HG03565 (cell line): ENCODE measurements at regions not wholly inside any gene's neighbourhood (a gene's known extent, or its start where the extent isn't known, plus 50 kb on each side); places are given as distances from the start of the nearest gene placed in this dataset.
"Not testable (repeated sequence)": the region's sequence is repeated elsewhere in the genome, so short reads cannot be mapped to it uniquely, and the experiment has no call there.

Source experiments
- ATAC-seq: cut with Tn5 transposase; IDR thresholded peaks from one replicate; pipeline ENCODE4 v1.9.1; 2021; ENCODE audit warnings: mild to moderate bottlenecking, moderate library complexity; ENCODE audit not compliant: unreplicated experiment

GRCh38 chr15:94970802-94971201, 739.4 kb downstream of the MCTP2 start:
- ATAC-seq, result no peak

- no peak for ATAC-seq
Observed at GRCh38 chr15:94972314-94972713, 741.0 kb downstream of the MCTP2 start.

GRCh38 chr15:94987085-94987484, 755.7 kb downstream of the MCTP2 start:
- ATAC-seq, result no peak

- ATAC-seq, result no peak
Observed at GRCh38 chr15:94991718-94992117, 760.4 kb downstream of the MCTP2 start.

- ATAC-seq, result no peak
Observed at GRCh38 chr15:95009635-95010034, 778.3 kb downstream of the MCTP2 start.

GRCh38 chr15:95013381-95013780, 782.0 kb downstream of the MCTP2 start:
- no peak for ATAC-seq

GRCh38 chr15:95016511-95017229, 785.3 kb downstream of the MCTP2 start:
- no peak for ATAC-seq

- ATAC-seq, result no peak
Observed at GRCh38 chr15:95017666-95018328, 786.4 kb downstream of the MCTP2 start.

GRCh38 chr15:95018888-95019545, 787.7 kb downstream of the MCTP2 start:
- peak; percentile 84 for ATAC-seq

- ATAC-seq, result no peak
Observed at GRCh38 chr15:95019907-95020306, 788.5 kb downstream of the MCTP2 start.

- ATAC-seq, result no peak
Observed at GRCh38 chr15:95021816-95022215, 790.5 kb downstream of the MCTP2 start.

GRCh38 chr15:95024351-95024750, 793.0 kb downstream of the MCTP2 start:
- no peak for ATAC-seq

GRCh38 chr15:95025924-95026728, 794.8 kb downstream of the MCTP2 start:
- no peak for ATAC-seq

- no peak for ATAC-seq
Observed at GRCh38 chr15:95027981-95028380, 796.6 kb downstream of the MCTP2 start.

GRCh38 chr15:95032156-95032555, 800.8 kb downstream of the MCTP2 start:
- no peak for ATAC-seq

GRCh38 chr15:95035106-95035505, 803.7 kb downstream of the MCTP2 start:
- no peak for ATAC-seq

- ATAC-seq, result no peak
Observed at GRCh38 chr15:95041297-95041696, 809.9 kb downstream of the MCTP2 start.

GRCh38 chr15:95043236-95043932, 812.0 kb downstream of the MCTP2 start:
- ATAC-seq, result not testable (repeated sequence)

- ATAC-seq, result no peak
Observed at GRCh38 chr15:95043933-95044313, 812.6 kb downstream of the MCTP2 start.

GRCh38 chr15:95044745-95045417, 813.5 kb downstream of the MCTP2 start:
- ATAC-seq, result no peak
